GM21390 (cell line): ENCODE measurements at regions not wholly inside any gene's neighbourhood (a gene's known extent, or its start where the extent isn't known, plus 50 kb on each side); places are given as distances from the start of the nearest gene placed in this dataset.

ENCODE experiments used
- ATAC-seq: cut with Tn5 transposase; IDR thresholded peaks from one replicate; pipeline ENCODE4 v1.9.1; 2021; ENCODE audit not compliant: unreplicated experiment

DNA sequence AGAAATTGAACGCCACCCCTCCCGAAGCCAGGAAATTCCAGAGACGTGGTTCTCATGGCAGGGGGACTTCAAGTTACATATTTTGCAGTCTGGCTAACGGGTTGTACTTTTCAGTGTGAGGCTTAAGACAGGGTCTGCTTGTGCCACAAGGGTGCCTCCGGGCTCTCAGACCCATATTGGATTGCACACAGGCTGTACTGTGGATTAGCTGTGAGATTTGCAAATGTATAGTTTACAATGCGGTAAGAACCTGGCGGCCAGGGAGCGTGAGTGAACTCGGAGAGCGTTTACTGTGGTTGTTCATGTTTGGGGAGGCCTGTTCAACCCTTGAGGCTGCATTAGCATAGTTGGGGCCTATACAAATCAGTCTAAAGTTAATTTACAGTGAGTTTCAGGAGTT is 143.9 kb upstream of the SIX2 start:
- no peak for ATAC-seq

DNA sequence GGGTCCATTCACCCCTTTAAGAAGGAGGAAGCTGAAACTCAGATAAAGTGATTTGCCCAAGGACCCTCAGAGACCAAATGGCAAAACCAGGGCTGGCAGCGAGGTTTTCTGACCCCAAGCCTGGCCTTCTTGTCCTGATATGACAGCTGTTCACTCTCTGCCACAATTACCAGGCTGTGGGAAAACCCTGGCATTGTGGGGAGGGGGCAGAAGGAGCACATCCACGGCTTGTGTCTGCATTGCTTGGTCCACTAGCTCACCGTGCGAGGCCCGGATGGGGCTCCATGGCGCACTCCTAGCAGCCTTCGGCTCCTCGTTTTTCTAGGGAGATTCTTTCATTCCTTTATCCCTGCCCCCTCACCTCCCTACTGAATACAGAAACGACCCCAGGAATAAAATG is 143.4 kb upstream of the SIX2 start:
- no peak for ATAC-seq

DNA sequence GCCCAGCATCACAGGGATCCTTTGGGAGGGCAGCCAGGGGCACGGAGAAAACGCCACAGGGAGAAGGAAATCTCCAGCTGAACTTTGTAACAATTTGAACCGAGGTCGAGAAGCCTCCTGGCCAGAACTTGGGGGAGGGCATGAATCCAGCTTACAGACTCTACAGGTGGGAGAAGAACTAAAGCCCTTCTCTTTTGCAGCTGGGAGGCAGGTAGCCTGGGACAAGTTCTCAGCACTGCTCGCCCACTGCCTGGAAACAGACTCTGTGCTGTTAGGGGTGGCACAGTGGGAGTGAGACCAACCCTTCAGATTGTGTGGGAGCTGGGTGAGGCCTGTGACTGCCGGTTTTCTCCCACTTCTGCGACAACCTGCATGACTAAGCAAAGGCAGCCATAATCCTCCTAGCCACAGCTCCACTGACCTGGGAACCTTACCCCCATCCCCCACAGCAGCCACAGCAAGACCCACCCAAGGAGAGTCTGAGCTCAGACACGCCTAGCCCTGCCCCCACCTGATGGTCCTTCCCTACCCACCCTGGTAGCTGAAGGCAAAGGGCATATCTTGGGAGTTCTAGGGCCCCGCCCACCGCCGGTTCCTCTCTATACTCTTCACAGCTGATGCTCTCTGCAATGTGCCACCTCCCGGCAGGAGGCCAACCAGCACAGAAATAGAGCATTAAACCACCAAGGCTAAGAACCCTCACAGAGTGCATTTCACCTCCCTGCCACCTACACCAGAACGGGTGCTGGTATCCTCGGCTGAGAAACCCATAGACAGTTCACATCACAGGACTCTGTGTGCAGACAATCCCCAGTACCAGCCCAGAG is 136.0 kb upstream of the SIX2 start:
- ATAC-seq, result no peak

DNA sequence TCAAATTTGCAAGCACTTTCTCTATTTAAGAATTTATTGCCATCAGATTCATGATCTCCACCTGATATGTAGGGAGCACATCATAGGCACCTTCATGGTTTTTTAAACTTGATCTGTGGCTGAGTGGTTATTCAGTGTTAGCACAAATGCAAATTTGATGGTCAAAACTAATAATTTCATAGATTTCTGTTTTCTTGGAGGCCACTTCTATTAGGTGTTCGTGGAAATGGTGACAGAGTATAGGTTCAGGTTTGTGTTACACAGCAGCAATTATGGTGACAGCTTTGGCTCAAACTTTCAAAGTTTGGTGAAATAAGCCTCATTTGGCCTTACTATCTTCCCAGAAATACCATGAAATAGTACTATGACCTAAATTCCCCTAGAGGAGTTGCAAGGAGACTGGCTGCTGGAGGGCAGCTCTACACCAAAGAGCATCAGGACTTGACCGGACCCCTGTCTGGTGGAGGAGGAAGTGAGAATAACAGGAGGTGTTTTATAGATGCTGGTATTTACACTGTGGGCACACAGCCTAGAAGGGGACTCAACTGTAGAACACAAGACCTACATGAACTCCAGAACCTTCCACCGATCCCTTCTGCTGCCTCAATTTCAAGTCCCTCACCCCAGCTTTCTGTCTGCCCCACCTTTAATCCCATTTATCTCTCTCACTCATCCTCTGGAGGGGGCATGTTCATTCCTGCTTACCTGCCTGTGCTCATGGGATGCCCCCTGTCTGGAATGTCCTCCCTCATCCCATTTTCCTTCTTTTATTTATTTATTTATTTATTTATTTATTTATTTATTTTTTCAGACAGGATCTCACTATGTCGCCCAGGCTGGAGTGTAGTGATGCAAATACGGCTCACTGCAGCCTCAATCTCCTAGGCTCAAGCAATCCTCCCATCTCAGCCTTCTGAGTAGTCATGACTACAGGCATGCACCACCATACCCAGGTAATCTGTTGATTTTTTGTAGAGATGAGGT is 132.9 kb upstream of the SIX2 start:
- peak; percentile 53 for ATAC-seq

DNA sequence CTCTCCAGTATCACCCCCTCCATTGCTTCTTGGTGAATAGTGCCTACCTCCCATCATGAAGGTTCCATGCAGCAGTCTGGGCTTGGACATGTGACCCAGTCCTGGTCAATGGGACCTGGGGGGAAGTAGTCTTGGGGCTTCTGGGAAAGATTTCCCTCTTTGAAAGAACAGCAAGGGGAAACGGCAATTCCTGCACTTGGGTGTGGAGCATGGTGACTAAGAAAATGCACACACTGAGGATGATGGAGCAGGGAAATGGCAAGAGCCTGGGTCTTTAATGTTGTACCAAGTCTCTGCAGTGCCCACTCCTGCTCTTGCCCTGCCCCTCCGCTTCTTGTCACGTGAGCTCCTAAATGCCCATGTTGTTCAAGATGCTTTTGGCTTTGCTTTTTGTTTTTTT is 131.4 kb upstream of the SIX2 start:
- ATAC-seq, result no peak

DNA sequence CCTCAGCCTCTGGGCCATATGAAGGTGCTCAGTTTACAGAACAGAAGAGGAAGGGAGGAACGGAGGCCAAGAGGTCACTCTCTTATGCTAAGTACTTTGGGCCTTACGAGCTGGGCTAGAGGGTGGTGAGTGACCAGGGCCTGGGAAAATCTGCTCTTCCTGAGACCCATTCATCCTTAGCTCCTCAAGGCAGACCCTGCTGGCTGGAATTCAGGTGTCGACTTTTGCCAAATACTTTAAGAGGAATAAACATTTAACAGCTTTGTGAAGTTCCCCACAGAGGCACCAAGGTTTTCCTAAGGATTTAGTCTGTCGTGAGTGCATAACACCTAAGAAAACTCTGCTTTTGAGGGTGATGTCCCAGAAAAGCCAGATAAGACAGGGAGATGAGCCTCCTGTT is 129.7 kb upstream of the SIX2 start:
- no peak for ATAC-seq

DNA sequence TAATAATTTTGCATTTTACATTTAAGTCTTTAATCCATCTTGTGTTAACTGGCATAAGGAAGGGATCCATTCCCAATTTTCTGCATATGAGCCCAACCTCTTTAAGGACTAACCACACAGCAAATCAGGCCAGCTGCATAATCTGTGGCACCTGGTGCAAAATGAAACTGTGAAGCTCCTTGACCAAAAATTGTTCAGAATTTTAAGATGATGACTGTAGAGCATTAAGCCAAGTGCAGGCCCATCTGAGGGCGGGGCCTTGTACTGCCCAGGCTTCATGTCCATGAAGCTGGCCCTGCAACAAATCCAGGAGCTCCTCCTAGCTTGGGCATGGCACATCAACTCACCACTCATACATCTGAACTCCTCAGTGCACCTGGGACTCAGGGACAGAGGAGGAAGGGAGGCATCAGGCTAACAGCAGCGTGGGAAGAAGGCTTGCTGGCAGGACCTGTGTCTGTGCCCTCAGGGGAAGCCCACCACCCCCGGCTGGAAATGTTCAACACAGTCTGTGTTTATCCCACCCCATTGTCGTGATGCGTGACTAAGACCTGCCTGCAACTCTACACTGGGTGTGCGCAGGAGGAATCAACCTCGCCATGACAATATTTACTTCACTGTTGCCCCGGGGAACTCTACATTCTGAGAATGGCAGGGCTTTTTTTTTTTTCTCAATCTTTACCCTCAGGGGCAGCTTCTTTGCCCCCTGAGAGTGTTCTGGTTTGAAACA is 128.9 kb upstream of the SIX2 start:
- no peak for ATAC-seq

DNA sequence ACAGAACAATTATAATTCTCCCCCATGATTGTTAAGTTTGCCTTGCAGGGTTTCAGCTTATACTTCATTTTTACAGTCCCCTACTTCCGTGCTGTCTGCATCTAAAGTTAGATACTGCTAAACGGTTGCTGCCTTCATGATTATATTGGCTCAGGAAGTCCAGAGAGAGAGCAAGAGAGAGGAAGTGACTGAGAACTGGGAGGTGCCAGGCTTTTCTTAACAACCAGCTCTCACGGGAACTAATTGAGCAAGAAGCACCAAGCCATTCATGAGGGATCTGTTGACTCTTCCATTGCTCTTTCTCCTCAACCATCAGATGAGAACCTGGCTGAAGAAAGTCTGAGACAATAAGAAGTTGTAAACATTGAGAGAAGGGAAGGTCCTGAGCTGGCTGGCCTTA is 125.5 kb upstream of the SIX2 start:
- ATAC-seq, result no peak

DNA sequence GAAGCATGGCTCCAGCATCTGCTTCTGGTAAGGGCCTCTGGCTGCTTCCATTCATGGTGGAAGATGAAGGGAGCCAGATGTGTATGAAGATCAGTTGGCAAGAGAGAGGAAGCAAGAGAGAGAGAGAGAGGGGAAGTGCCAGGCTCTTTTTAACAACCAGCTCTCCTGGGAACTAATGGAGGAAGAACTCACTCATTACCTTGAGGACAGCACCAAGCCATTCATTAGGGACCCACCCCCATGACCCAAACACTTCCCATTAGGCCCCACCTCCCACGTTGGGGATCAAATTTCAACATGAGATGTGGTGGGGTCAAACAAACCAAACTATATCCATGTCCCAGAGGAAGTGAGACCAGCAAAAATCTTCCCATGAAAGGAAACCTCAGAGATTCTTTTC is 124.8 kb upstream of the SIX2 start:
- ATAC-seq, result no peak

DNA sequence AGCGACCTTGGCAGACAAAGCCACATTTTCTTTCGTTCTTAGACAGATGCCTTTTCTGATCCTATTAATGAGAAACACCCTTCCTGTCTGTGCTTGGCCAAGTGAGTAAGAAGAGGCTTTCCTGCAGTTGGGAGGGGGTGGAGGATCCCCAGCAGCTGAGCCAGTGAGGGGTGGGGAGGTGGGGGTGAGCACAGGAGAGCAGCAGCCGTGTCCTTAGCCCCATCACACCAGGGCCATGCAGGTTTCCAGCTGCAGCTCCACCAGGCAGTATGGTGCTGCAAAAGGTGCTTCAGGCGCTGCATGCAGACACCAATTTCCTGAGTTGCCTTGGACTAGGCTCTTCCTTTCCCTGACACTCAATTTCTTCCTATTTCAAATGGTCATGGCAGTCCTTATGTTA is 123.3 kb upstream of the SIX2 start:
- ATAC-seq, result no peak

DNA sequence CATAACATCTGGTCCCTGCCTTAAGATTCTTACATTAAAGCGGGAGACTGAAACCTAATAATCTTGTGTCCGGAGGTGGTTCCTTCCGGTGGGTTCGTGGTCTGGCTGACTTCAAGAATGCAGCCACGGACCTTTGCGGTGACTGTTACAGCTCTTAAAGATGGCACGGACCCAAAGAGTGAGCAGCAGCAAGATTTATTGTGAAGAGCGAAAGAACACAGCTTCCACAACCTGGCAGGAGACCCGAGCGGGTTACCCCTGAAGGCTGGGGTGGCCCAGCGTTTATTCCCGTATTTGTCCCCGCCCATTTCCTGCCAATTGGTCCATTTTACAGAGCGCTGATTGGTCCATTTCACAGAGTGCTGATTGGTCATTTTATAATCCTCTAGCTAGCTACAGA is 122.3 kb upstream of the SIX2 start:
- no peak for ATAC-seq

DNA sequence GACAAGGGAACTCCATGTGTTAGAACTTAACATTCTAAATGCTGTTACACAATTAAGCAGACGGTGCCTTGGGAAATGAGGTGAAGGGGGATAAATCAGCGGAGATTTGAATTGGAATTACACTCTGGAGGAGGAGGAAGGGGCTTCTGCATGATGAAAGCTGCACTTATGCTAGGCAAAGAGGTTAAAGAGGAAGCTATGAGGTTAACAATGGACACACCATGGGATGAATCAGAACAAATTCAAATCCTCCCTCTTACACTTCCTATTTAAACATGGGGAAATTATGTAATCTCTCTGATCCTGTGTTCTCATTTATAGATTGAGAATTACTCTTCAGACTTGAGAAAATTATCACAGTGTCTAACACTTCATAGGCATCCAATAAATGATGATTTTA is 121.5 kb upstream of the SIX2 start:
- ATAC-seq, result no peak

DNA sequence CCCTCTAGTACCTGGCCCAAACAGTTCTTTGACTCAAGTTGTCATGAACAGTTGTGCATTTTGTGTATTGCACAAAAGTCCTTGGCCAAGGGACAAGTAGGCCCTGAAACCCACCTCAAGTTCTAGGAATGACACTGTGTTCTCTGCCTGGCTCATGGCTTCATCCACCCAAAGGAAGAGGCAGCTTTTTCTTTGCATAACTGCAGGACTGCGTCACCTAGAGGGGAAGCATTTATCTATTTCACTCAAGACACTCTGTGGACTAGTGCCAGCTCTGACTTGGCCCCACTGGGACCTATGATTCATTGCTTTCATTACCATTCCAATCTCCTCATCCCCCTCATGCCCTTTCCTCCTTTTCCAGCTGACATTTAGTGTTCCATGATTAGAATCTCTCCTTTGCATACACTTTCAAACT is 119.3 kb upstream of the SIX2 start:
- no peak for ATAC-seq

DNA sequence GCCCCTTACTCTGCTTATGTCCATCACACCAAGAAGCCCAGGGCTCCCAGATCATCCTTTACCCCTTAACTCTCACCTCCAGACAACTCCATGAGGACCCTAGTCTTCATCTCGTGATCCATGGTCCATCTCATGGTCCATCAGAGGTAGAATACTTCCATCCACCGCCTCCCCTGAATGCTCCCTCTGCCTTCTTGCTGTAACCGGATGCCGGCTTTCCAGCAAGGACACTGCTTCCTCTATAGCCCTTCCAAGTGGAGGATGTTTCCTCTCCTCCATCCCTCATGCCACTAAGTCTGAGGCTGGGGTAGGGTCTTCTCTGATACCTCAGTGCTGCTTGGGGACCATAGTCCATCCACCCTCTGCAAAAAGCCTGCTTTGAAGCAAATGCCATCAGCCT is 118.6 kb upstream of the SIX2 start:
- ATAC-seq, result no peak

DNA sequence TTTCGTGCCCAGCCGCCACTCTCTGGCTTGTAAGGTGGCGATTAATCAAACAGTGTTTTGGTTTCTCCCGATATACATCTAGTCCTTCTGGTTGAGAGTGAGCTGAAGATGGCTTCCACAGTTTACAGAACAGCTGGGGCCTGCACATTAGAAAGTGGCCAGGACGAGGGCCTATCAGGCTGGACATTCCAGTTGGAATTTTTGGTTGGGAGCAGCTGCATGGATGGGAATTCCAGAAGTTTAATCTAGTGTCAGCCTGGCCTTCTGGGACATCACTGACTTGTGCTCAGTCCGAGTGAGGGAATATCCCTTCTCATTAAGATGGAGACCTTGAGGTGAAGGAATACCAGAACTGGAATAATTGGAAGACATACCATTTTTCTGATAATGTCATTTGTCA is 118.1 kb upstream of the SIX2 start:
- ATAC-seq, result no peak

DNA sequence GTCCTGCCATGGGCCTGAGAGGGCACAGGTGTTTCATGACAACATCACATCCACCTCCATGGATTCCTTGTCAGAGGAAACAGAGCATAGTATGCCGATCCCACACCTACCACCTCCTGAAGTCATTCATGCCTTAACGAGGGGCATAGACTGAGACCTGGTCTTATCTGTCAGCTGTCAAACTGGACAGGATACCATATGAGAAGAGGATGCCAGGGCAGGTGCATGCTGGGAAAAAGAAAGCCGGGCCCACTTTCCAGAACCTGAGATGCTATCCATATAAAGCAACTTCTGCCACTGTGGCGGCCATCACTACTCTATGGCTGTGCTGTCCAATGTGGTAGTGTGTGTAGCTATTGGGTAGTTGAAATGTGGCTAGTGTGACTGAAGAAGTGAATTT is 116.0 kb upstream of the SIX2 start:
- ATAC-seq, result no peak

DNA sequence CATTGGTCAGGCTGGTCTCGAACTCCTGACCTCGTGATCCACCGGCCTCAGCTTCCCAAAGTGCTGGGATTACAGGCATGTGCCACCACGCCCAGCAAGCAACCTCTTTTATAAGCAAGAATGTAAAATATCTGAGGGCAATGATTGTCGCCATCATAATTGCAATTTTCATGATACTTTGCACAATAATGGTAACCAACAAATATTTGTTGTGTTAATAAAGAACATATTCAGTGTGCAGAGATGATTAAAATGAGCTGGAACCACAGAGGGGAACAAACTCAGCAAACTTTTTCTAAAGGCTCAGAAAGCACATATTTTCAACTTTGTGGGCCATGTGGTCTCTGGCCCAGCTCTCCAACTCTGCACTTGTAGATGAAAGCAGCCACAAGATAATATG is 115.2 kb upstream of the SIX2 start:
- ATAC-seq, result no peak

DNA sequence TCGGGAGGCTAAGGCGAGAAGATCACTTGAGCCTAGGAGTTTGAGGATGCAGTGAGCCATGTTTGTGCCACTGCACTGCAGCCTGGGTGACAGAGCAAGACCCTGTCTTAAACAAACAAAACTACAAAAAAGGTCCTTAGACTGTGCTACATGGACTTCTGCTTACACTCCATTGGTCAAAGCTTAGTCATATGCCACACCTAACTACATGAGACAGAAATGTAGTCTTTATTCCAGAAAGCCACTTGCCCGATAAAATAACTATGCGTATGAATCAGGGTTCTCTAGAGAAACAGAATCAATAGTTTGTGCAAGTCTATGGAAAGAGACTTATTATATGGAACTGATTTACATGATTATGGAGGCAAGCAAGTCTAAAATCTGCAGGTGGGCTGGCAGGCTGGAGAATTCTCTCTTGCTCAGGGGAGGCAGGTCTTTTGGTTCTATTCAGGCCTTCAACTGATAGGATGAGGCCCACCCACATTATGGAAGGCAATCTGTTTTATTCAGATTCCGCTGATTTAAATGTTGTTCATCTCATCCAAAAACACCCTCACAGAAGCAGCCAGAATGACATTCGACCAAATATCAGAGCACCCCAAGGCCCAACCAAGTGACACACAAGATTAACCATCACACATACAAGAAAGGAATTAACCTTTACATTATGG is 114.4 kb upstream of the SIX2 start:
- no peak for ATAC-seq

DNA sequence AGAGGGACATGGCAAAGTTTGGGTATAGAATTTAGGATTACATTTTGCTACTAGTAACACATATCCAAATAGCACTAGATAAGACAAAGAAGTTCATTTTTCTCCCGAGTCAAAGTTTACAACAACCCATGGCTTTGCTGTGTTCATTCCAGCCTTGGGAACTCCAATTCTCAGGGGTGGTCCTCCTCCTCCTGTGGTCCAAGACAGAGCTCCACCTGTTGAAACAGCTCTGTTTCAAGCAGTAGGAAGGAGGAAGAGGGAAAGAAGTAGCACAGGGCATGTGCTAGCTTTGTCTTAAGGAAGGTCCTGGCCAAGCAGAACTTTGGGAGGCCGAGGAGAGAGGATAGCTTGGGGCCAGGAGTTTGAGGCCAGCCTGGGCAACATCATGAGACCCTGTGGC is 113.8 kb upstream of the SIX2 start:
- ATAC-seq, result no peak

DNA sequence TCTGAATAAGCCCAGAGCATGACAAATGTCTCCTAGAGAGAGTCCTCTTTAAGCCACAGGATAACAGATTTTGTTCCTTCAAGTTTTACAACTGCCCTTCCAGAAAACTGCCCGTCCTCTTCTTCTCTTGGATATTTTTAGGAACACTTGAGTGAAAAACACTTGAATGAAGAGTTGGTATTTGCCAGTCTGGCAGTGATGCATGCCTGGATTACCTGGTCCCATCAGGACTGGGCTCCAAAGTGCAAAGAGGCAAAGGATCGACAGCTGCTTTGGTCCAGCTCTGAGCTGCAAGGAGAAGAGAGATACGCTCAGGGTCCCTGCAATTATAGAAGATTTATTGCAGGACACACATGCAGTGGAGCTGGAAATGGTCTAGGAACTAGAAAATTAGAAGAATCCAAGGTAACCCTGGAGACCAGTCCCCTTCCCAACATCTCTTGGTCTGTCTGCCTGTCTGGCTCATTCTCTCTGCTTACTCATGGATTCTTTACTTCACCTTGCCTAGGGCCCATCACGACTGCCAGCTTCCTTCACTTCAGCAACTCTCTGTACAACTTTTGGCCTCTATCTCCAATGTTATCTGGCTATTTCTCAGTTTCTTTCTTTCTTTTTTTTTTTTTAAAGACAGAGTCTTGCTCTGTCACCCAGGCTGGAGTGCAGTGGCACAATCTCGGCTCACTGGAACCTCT is 112.1 kb upstream of the SIX2 start:
- no peak for ATAC-seq
